Brain microvascular endothelial cell (primary cell): ENCODE measurements at regions not wholly inside any gene's neighbourhood (a gene's known extent, or its start where the extent isn't known, plus 50 kb on each side); places are given as distances from the start of the nearest gene placed in this dataset.
"Not testable (repeated sequence)": the region's sequence is repeated elsewhere in the genome, so short reads cannot be mapped to it uniquely, and the experiment has no call there.

Source experiments
- DNase-seq: peaks from one replicate; pipeline ENCODE4 v3.0.0-alpha.2; 2020
- H3K27ac ChIP-seq: fragments of 250-450 bp; sonication (Bioruptor Pico); 2 replicates; pipeline ENCODE4 v1.5.1; 2020; ENCODE audit warnings: mild to moderate bottlenecking, moderate library complexity
- H3K27me3 ChIP-seq: fragments of 250-450 bp; sonication (Bioruptor Pico); replicated peaks from 2 replicates; pipeline ENCODE4 v1.5.1; 2020; ENCODE audit warnings: mild to moderate bottlenecking
- H3K36me3 ChIP-seq: fragments of 250-450 bp; sonication (Bioruptor Pico); replicated peaks from 2 replicates; pipeline ENCODE4 v1.5.1; 2020; ENCODE audit warnings: mild to moderate bottlenecking
- H3K4me3 ChIP-seq: 2 replicates; pipeline ENCODE4 v1.5.1; 2011; ENCODE audit warnings: low read depth, mild to moderate bottlenecking, control low read depth, low read length, moderate library complexity
- CTCF ChIP-seq: IDR thresholded peaks from 2 replicates; pipeline ENCODE4 v1.5.1; 2011; ENCODE audit warnings: low read depth, mild to moderate bottlenecking, moderate library complexity, low read length, control low read depth, inconsistent platforms; ENCODE audit errors: missing control alignments
- in situ Hi-C: cut with HindIII; loops from 2 replicates; pipeline ENCODE4 v1.10.0; 2017; ENCODE audit warnings: low sequenced_read_pairs, low pct_ligation_motif_present

GRCh38 chr5:166909040-166909439 lies 1382.4 kb upstream of the WWC1 start:
- H3K36me3 ChIP-seq = no peaks in the 10 kb centered on the region
- DNase-seq = no peak
- in situ Hi-C loops = no loop called here
- no peak overlapping the region for H3K27ac ChIP-seq
- no peak overlapping the region for H3K4me3 ChIP-seq
- no peaks in the 10 kb centered on the region for H3K27me3 ChIP-seq
- no peak for TF ChIP-seq CTCF

- in situ Hi-C loops = no loop called here
- no peak overlapping the region for H3K27ac ChIP-seq
- H3K4me3 ChIP-seq = no peak overlapping the region
- no peak for DNase-seq
- H3K27me3 ChIP-seq = no peaks in the 10 kb centered on the region
- no peaks in the 10 kb centered on the region for H3K36me3 ChIP-seq
- TF ChIP-seq CTCF = no peak
These were observed 1381.5 kb upstream of the WWC1 start for GRCh38 chr5:166909926-166910325.

- H3K4me3 ChIP-seq = no peak overlapping the region
- H3K36me3 ChIP-seq = no peaks in the 10 kb centered on the region
- no peaks in the 10 kb centered on the region for H3K27me3 ChIP-seq
- no peak for DNase-seq
- no peak for TF ChIP-seq CTCF
- in situ Hi-C loops = no loop called here
- H3K27ac ChIP-seq = no peak overlapping the region
These were observed 1380.5 kb upstream of the WWC1 start for GRCh38 chr5:166910995-166911394.

GRCh38 chr5:166916021-166916420 lies 1375.4 kb upstream of the WWC1 start:
- TF ChIP-seq CTCF = no peak
- in situ Hi-C loops = no loop called here
- no peak overlapping the region for H3K27ac ChIP-seq
- H3K27me3 ChIP-seq = no peaks in the 10 kb centered on the region
- H3K36me3 ChIP-seq = no peaks in the 10 kb centered on the region
- H3K4me3 ChIP-seq = no peak overlapping the region
- DNase-seq = no peak

GRCh38 chr5:166926138-166926537 lies 1365.3 kb upstream of the WWC1 start:
- H3K27me3 ChIP-seq = no peaks in the 10 kb centered on the region
- no peak for TF ChIP-seq CTCF
- in situ Hi-C loops = no loop called here
- no peak overlapping the region for H3K27ac ChIP-seq
- DNase-seq = no peak
- no peaks in the 10 kb centered on the region for H3K36me3 ChIP-seq
- no peak overlapping the region for H3K4me3 ChIP-seq

- H3K27ac ChIP-seq, DNase-seq, in situ Hi-C loops, H3K4me3 ChIP-seq, H3K36me3 ChIP-seq, H3K27me3 ChIP-seq: not testable (repeated sequence)
These were observed 1364.5 kb upstream of the WWC1 start for GRCh38 chr5:166926806-166927475.
